Heart right ventricle (tissue), 16 donors: ENCODE measurements at regions not wholly inside any gene's neighbourhood (a gene's known extent, or its start where the extent isn't known, plus 50 kb on each side); places are given as distances from the start of the nearest gene placed in this dataset.
A peak's percentile ranks its signal among the peaks of the same experiment; 100 is the strongest.

ENCODE experiments used
- ATAC-seq, 8 donors: fragments of 200-7000 bp; cut with Tn5 transposase; one replicate each; pipeline ENCODE4 v1.9.1; 2020; ENCODE audit warnings: mild to moderate bottlenecking in 8 of 8, moderate library complexity in 8 of 8, moderate number of reproducible peaks in 1 of 8
- DNase-seq, 2 donors: peaks; one replicate each; pipeline ENCODE4 v3.0.0-alpha.2; 2020
- H3K27ac ChIP-seq, 10 donors: fragments of 200-600 bp; sonication (generic) in 2 of 10; one replicate each; pipeline versions ENCODE4 v1.5.0 to v1.8.0; 2020 to 2022; ENCODE audit warnings: mild to moderate bottlenecking in 3 of 10
- H3K27me3 ChIP-seq, 7 donors: fragments of 200-600 bp; one replicate each; pipeline ENCODE4 v1.8.0; 2021 to 2022; ENCODE audit warnings: mild to moderate bottlenecking in 2 of 7
- H3K36me3 ChIP-seq, 9 donors: fragments of 200-600 bp; sonication (generic) in 1 of 9; one replicate each; pipeline versions ENCODE4 v1.5.0 to v1.8.0; 2020 to 2022; ENCODE audit warnings: mild to moderate bottlenecking in 2 of 9
- H3K4me1 ChIP-seq, 9 donors: fragments of 200-600 bp; sonication (generic) in 1 of 9; one replicate each; pipeline versions ENCODE4 v1.5.0 to v1.8.0; 2020 to 2022; ENCODE audit warnings: mild to moderate bottlenecking in 4 of 9
- H3K4me3 ChIP-seq, 10 donors: fragments of 200-600 bp; sonication (generic) in 2 of 10; one replicate each; pipeline versions ENCODE4 v1.5.0 to v1.8.0; 2020 to 2022; ENCODE audit warnings: mild to moderate bottlenecking in 7 of 10, moderate library complexity in 2 of 10
- H3K9me3 ChIP-seq, 11 donors: fragments of 200-600 bp in 10 of 11; sonication (generic) in 2 of 11; one replicate each; pipeline versions ENCODE4 v1.5.0 to v1.8.0; 2013 to 2022; ENCODE audit warnings: mild to moderate bottlenecking in 2 of 11, control low read depth in 1 of 11, moderate library complexity in 1 of 11
- CTCF ChIP-seq, 9 donors: fragments of 200-600 bp; sonication (generic) in 2 of 9; IDR thresholded peaks; one replicate each; pipeline versions ENCODE4 v1.5.0 to v1.8.0; 2021 to 2022; ENCODE audit warnings: antibody characterized with exemption in 9 of 9, mild to moderate bottlenecking in 5 of 9, moderate library complexity in 1 of 9
- WGBS, 2 donors: extraction: QIAGEN DNeasy Blood & Tissue Kit; methylation state at CpG; one replicate each; pipeline ENCODE4 v1.1.7; 2013; ENCODE audit warnings: inconsistent platforms in 1 of 2; 5-methylcytosine and 5-hydroxymethylcytosine counted together
- intact Hi-C, 10 donors: fragments of 100-400 bp; cut with DNase I; formaldehyde crosslinking; loops; one replicate each; pipeline versions ENCODE4 v1.11.1 to v1.14.2; 2022
- donor health status: Arrhythmogenic right ventricular cardiomyopathy.
- donor health status: ischemic (EF 13 %, LVEDD 7.1; RV severe dilation, severe dysfunction).
- donor health status: healthy with polysubstance abuse.
- donor health status: DM: no; HTN: yes; CAD: no.
- donor health status: DM: no; HTN: no; CAD: no.
- donor health status: ischemic (EF 25% LVEDD 6.9; RV normal size, moderate dysfunction).
- donor health status: ischemic (EF 25% LVEDD 5.7; RV mildly dilated, moderate dysfunction).
- donor health status: healthy.
- donor health status: DM: yes; HTN: yes; CAD: no.
- donor health status: Ischemic cardiomyopathy.
- donor health status: ischemic (EF 35%, LVEDD 5.7; RV mildly dilated, moderate dysfunction).
- donor health status: nonischemic (EF 11% LVEDD 7.7; RV severe dilation, severe dysfunction).
- donor health status: DM: yes; HTN: yes; CAD: no.
- donor health status: PGD.
- donor health status: ischemic (EF 29% LVEDD 5.4; RV normal size, mild dysfunction).
- donor health status: nonischemic (EF 23%, LVEDD 6.1; RV moderate dilation, normal function).

- WGBS, 2 donors, result 88 to 91% methylated on average over 1 of the region's 1 CpG
- TF ChIP-seq CTCF (IDR thresholded peaks at IDR 0.05), result no peak
- Histone ChIP-seq H3K36me3 (no peaks in the 10 kb centered on the region), H3K4me1 (peaks cover 0 to 18% (median 11%) of the 10 kb centered on the region in 9 donors), H3K27me3 (no peaks in the 10 kb centered on the region), H3K4me3 (no peak overlapping the region), H3K9me3 (peaks cover 0 to 16% (median 6%) of the 10 kb centered on the region in 11 donors), H3K27ac (no peak overlapping the region)
- intact Hi-C loops, result no loop called here
- DNase-seq (no peak), ATAC-seq (no peak)
Measured at GRCh38 chr3:43197181-43197580, 89.2 kb upstream of the SNRK start.

GRCh38 chr3:43196721-43197120 lies 89.6 kb upstream of the SNRK start:
- WGBS, 2 donors, result 92 to 94% methylated on average over 6 of the region's 6 CpGs
- peaks cover 0 to 16% (median 6%) of the 10 kb centered on the region in 11 donors for H3K9me3 ChIP-seq
- H3K27me3 ChIP-seq, result no peaks in the 10 kb centered on the region
- H3K27ac ChIP-seq, result no peak overlapping the region
- no peak for TF ChIP-seq CTCF (IDR thresholded peaks at IDR 0.05)
- ATAC-seq, result no peak
- H3K4me1 ChIP-seq, result peaks cover 0 to 18% (median 11%) of the 10 kb centered on the region in 9 donors
- H3K36me3 ChIP-seq, result no peaks in the 10 kb centered on the region
- H3K4me3 ChIP-seq, result no peak overlapping the region
- no peak for DNase-seq
- intact Hi-C loops, result no loop called here

- no peak for DNase-seq
- intact Hi-C loops, result no loop called here
- no peaks in the 10 kb centered on the region for H3K36me3 ChIP-seq
- H3K4me1 ChIP-seq, result peaks cover 0 to 18% (median 11%) of the 10 kb centered on the region in 9 donors
- no peaks in the 10 kb centered on the region for H3K27me3 ChIP-seq
- no peak for TF ChIP-seq CTCF (IDR thresholded peaks at IDR 0.05)
- H3K4me3 ChIP-seq, result no peak overlapping the region
- H3K27ac ChIP-seq, result peak overlapping the region in 1 of 10 donors; percentile 69
- H3K9me3 ChIP-seq, result peaks cover 0 to 15% (median 6%) of the 10 kb centered on the region in 11 donors
- no peak for ATAC-seq
- 89% methylated on average over 4 of the region's 4 CpGs for WGBS, 2 donors
Measured at GRCh38 chr3:43195115-43195498, 89.2 kb upstream of the POMGNT2 start.

GRCh38 chr3:43194490-43195114 lies 88.7 kb upstream of the POMGNT2 start:
- peak overlapping the region in 4 of 10 donors; percentile 1 to 69 (median 34) for H3K27ac ChIP-seq

More at GRCh38 chr3:43194490-43195114, 88.7 kb upstream of the POMGNT2 start:
- peak in 6 of 8 donors; percentile 49 to 69 (median 59) for ATAC-seq
- no peak for TF ChIP-seq CTCF (IDR thresholded peaks at IDR 0.05)
- Histone ChIP-seq H3K4me1 (peaks cover 0 to 18% (median 11%) of the 10 kb centered on the region in 9 donors), H3K27me3 (no peaks in the 10 kb centered on the region), H3K36me3 (no peaks in the 10 kb centered on the region), H3K4me3 (no peak overlapping the region), H3K9me3 (peaks cover 0 to 10% (median 5%) of the 10 kb centered on the region in 11 donors)
- WGBS, 2 donors, result 70 to 76% methylated on average over 6 of the region's 6 CpGs
- DNase-seq, result no peak
- intact Hi-C loops, result no loop called here
